HG03442 (cell line): ENCODE measurements at regions not wholly inside any gene's neighbourhood (a gene's known extent, or its start where the extent isn't known, plus 50 kb on each side); places are given as distances from the start of the nearest gene placed in this dataset.

ENCODE experiments used
- ATAC-seq: cut with Tn5 transposase; IDR thresholded peaks from one replicate; pipeline ENCODE4 v1.9.1; 2021; ENCODE audit warnings: mild to moderate bottlenecking, moderate library complexity; ENCODE audit not compliant: unreplicated experiment

- no peak for ATAC-seq
These were observed 540.7 kb downstream of the BCL11B start for GRCh38 chr14:98731286-98731685.

DNA sequence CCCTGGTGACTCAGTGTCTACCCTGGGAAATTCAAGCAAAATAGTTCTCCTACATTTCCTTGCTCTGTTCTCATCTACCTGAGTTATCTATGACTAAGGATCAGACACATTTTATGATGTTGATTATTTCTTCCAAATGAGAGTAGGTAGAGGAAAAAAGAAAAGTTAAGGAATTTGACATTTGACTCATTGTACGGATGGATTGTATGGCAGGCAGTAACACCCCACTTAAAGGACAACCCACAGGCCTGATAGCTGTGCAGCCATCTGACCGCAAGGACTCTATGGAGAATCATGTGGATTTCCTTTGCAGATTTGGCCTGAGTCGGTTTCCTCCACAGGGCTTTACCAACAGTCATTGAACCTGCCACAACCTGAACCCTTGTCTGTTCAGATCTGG, 540.3 kb downstream of the BCL11B start:
- no peak for ATAC-seq

DNA sequence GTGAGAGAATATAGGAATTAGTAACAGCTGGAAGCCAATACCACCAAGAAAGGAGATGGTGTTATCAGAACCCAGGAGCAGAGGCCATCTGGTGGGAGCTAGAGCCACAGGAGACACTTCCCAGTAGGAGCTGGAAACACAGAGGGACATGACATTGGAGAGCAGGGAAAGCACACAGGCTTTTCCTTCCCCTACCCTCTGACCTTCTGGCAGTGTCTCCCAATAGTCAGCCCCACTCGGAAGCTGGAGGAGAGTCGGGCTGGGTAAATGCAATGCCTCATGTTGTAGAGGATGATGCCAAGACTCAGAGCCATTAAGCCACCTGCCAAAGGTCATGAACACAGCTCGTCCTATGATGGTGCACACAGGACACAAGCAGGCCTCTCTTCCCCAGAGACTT, 538.5 kb downstream of the BCL11B start:
- no peak for ATAC-seq

- no peak for ATAC-seq
These were observed 535.2 kb downstream of the BCL11B start for GRCh38 chr14:98736701-98737338.

- ATAC-seq: no peak
These were observed 530.5 kb downstream of the BCL11B start for GRCh38 chr14:98741523-98741922.

DNA sequence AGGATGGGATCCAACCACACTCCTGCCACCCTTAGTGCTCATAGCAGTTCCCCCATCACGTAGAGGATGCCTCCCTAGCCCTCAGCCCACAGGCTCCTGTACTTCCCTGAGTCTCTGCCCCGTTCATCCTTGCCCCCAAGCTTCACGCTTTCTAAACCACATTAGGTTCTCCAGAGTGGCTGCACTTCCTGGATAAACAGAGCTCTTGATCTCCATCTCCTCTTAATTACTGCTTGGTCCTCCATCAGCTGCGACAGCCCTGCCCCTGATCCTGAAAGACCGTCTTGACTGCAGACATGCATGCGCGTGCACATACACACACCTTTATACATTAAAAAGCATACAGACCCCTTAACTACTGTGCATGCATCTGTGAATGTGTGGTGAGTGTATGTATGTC, 530.0 kb downstream of the BCL11B start:
- ATAC-seq: no peak

GRCh38 chr14:98743536-98743935, 528.5 kb downstream of the BCL11B start:
- no peak for ATAC-seq

DNA sequence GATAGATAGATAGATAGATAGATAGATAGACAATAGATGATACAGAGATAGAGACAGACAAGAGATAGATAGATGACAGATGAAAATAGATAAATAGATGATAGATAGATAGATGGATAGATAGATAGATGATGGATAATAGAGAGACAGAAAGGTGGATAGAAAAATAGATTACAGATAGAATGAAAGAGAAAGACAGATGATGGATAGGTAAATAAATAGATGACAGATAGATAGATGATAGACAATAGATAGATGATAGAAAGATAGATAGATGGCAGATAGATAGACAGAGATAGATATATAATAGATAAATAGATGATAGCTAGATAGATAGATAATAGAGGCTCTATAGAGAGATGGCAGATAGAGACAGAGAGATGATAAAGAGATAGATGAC, 523.0 kb downstream of the BCL11B start:
- ATAC-seq: no peak

DNA sequence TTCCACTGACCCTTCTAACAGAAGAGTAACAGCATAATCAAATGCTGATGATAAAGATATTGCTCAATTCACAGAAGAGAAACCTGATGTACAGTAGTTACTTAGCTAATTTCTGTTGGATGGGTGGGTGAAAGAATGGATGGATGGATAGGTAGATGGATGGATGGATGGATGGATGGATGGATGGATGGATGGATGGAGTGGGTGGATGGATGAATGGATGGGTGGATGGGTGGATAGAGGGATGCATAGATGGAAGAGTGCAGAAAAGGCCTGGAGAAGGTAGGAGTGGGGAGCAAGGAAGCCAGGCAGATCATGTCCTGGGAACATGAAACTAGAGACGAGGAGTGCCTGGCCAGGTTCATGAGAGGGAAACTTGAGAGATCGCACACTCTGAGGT, 520.9 kb downstream of the BCL11B start:
- no peak for ATAC-seq

DNA sequence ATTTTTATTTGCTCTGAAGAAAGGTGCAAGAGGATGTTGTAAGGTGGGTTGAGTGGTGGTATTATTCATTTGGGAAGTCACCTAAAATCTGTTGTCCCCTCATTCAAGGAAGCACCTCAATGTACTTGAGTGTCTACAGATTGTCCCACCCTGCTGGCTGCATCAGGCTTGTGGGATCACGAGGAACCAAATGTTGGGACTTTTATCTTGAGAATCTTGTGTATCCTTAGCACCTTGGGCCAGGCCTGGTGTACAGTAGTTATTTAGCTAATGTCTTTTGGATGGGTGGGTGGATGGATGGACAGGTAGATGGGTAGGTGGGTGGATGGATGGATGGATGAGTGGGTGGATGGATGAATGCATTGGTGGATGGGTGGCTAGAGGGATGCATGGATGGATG, 519.3 kb downstream of the BCL11B start:
- ATAC-seq: no peak

GRCh38 chr14:98754343-98755020, 517.5 kb downstream of the BCL11B start:
- ATAC-seq: no peak

GRCh38 chr14:98756749-98757148, 515.2 kb downstream of the BCL11B start:
- no peak for ATAC-seq

DNA sequence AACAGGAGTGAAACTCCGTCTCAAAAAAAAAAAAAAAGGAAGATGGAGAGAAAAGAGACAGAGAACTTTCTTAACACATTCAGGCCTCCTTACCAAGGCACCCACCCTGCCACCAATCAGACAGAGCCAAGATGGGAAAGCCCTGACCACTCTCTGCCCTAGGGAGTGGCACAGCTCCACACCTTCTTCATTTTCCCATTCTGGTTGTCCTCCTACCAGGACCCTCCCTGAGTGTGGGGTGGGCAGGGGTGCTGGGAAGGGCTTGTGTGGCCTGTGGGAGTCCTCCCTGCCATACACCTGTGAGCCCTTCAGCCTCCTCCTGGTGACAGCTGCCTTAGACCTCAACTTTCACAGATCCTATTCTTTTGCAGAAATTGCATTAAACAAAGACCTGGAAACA, 513.6 kb downstream of the BCL11B start:
- no peak for ATAC-seq

DNA sequence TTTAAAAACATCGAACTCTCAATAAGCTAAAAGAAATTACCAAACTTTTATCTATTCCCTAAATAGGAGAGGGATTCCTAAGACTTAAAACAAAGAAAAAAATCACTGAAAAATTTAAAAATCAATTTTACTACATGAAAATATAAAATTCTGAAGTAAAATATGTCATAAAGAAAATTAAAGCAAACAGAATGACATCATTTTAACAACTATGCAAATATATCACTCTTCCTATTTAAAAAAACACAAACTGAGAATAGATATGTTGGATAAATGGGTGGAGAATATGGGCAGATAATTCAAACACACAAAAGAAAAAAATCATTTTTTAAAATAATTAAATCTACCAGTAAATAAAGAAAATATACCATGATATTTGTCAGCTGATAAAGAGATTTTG, 510.0 kb downstream of the BCL11B start:
- no peak for ATAC-seq

DNA sequence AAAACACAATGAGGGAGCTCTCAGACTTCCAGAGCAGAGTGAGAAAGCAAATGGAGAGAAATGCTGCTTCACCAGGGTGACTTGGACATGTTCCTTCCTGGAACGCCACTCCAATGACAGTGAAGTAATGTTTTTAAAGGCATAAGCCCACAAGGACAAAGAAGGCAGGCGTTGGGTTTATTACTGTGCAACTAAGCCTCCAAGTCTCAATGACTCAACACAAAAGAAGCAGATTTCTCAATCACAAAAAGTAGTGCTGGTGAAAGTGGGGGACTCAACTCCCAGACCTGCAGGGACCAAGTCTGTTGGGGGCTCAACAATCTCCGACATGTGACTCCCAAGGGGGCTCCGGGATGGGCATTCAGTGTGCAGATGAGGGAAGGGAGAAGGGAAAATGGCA, 505.2 kb downstream of the BCL11B start:
- no peak for ATAC-seq

DNA sequence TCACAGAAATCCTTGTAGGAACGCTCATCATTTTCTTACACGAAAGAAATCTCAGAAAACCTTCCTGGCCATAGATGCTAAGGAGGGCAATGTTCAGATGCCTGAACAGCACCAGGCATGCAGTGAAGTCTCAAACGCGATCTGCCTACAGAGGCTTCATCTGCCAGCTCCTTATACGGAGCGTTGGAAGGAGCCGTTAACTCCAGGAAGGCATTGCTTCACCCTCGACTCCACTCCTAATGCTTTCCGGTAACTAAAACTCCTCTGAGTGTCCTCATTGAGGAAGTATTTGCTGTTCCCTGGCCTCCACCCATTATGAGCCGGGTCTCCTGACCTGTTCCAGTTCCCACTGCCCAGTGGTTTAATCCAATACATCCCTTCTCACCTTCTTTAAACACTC, 502.7 kb downstream of the BCL11B start:
- no peak for ATAC-seq

DNA sequence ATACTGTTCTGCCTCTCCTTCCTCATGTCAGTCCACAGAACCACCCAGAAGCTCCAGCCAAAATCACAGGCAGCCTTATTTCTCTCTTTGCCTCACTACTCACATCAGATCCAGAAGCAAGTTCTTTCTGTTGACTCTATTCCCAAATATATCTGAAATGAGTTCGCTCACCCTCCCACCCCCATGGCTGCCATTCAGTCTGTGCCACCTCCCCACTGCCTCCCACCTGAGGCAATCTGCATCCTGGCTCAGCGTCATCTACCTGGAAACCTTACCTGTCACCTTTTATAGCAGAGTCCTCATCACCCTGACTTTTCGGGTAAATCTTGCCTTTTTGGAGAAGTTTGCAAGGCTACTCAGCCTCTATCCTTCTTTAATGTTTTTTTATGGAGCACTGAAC, 501.8 kb downstream of the BCL11B start:
- no peak for ATAC-seq

GRCh38 chr14:98773814-98774213, 498.2 kb downstream of the BCL11B start:
- ATAC-seq: no peak

DNA sequence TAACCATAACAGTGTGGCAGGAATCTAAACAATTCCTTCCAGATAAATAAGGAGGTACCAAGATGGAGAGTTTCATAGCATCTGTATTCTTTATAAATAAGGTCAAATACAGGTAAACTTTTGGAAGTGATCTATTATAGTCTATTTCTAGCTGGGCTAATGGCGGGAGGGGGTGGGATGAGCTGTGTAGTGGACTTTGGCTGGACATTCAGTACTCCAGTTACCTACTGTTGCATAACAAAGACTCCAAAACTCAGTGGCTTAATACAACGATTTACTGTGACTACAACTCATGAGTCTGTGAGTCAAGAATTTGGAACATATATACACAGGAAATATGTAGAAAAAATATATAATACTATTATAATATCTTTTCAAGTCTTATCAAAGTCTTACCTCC, 496.1 kb downstream of the BCL11B start:
- ATAC-seq: no peak

DNA sequence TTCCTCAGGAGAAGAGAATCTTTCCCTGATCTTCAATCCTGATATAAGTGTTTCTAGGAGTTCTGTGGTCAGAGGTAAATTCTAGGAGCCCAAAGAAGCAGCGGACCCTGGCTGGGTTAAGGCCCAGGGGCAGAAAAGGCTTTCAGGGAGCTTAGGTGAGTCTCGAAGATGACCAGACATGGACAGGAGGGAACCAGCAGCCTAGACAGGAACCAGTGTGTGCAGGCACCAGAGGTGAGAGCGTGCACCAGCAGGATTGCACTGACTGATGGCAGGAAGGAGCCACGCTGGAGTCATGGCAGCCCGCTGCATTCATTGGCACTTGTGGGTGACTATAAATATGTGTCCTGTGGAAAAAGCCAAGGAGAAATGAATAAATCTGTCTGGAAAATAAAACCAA, 489.9 kb downstream of the BCL11B start:
- ATAC-seq: no peak

GRCh38 chr14:98785578-98785977, 486.4 kb downstream of the BCL11B start:
- no peak for ATAC-seq

- no peak for ATAC-seq
These were observed 485.5 kb downstream of the BCL11B start for GRCh38 chr14:98786456-98786855.

DNA sequence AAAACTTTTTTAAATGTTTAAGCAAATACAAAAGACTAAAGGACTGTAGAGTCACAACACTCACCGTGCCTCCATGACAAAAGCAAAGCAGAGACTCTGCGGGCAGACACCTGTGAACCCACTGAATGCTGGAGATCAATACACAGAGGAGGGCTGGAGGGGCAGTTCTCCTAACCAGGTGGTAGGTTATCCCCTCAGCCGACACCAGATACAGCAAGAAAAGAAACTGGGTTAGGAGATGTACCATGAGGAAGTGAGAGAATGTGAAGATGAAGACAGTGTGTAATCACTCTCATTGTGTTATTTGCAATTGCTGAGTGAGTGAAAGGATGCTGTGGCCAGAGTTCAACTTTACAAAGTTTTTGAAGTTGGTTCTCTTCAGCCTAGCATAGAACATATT, 480.3 kb downstream of the BCL11B start:
- no peak for ATAC-seq
